GM18519 (cell line): ENCODE measurements at regions not wholly inside any gene's neighbourhood (a gene's known extent, or its start where the extent isn't known, plus 50 kb on each side); places are given as distances from the start of the nearest gene placed in this dataset.

Experiments
- ATAC-seq: cut with Tn5 transposase; IDR thresholded peaks from one replicate; pipeline ENCODE4 v1.9.1; 2021; ENCODE audit warnings: mild to moderate bottlenecking, moderate library complexity; ENCODE audit not compliant: unreplicated experiment, low FRiP score

DNA sequence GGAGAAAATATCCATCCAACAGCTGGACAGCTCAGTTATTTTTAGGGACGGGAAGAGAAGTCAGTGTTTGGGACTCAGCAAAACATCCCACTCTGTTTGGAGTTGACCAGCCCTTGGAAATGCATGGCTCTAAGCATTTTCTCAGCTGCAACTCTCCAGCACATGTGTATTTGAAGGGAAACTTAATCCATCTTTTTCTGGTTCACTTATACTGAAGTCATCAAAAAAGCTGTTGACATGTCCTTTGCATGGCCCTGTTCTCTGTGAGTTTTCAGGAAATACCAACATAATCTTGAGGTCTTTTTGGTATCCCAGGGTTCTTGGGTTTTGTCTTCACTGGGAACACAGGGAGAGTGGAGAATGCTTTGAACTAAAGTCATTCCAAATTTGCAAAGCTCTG lies 91.9 kb upstream of the CELF4 start:
- no peak for ATAC-seq

DNA sequence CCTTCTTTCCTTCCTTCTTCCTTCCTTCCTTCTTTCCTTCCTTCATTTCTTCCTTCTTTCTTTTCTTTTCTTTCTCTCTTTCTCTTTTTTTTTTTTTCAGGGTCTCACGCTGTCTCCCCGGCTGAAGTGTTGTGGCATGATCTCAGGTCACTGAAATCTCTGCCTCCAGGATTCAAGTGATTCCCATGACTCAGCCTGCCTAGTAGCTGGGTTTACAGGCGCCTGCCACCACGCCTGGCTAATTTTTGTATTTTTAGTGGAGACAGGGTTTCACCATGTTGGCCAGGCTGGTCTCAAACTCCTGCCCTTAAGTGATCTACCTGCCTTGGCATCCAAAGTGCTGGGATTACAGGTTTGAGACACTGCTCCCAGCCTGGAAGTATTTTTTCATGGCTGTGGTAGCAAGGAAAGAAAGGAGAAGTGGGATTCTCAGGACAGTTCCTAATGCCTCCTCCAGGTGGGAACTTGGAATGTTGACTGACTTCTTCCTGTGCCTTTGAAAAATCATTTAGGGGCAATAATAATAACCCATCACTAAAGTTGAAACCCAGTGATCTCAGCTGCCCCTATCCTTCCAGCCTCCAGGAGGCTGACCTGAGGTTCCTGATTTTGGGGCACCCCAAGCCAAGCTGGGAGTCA lies 89.3 kb upstream of the CELF4 start:
- ATAC-seq, result no peak

DNA sequence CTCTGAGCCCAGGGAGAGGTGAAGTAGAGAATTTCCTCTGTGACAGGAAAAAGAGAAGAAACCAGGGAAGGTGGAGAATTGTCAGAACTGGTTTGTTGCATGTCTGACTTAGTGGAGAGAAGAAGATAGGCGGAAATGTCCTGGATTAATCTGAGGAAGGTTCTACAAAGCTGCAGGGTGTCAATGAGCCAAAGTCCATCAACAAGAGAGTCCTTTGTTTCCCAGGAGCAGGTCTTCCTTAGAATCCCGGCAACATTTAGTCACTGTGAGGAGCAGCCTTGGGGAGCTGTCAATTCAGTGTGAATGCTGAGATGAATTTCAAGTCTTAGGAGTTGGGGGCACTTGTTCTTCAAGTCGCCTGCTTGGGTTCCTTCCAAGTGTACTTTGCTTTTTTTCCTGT lies 88.4 kb upstream of the CELF4 start:
- ATAC-seq, result no peak

DNA sequence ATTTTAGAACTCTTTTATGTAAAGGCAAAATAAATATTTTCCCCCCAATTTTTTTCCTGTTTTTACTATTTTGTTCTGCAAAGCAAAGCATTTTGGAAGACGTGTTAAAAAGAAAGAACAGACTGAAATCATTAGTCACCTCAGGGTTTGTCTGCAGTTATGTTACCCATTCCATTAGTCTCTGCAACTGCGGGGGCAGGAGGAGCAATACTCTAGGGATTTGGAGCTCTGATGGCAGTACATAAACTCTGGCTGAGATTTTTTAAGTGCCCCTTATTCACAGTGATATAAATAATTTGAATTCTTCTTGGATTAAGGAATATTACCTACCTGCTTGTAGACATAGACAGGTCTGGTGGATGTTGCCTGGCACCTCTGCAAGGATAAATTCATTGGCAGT lies 88.0 kb upstream of the CELF4 start:
- ATAC-seq, result no peak

DNA sequence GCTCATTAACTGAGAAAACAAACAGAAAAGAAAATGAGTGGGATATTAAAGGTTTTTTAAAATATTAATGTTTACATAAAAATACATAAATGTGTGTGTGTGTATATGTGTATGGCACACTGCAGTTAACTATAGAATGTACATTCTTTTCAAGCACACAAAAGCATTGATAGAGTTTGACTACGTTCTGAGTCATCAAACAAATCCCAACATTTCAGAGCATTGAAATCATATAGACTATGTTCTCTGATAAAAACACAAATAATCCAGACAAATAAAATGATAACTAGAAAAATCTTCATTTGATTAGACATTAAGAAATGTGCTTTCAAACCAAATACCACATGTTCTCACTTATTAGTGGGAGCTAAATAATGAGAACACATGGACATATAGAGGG lies 84.3 kb upstream of the CELF4 start:
- ATAC-seq, result no peak

DNA sequence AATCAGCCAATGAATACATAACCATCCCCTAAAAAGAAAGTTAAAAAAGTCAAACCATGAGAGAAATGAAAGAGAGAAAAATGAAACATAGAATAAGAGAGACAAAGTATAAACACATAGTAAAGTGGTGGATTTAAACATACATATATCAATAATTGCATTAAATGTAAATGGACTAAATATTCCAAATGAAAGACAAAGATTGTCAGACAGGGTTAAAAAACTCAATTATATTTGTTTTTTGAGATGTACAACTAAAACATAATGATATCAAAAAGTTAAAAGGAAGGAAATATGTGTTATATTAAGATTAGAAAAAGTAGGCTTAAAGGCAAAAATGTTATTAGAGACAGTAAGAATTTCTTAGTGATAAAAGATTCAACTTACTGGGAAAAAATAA lies 83.8 kb upstream of the CELF4 start:
- no peak for ATAC-seq

DNA sequence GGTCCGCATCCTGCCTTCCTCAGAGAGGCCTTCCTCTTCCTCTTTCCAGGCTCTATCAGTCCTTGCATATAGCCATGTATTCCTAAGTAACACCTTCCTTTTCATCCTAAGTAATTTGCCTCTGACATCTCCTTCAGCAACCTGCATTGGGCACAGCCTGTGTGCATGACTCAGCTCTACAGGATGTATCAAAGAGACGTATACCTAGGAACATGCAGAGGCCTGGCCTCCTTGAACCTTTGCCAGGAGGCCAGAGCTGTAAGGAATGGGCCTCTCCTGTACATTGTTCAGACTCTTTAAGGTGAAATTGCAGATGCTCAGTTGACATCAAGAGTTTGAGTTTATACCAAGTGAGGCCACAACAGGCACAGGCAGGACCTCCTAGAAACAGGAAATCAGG lies 76.0 kb upstream of the CELF4 start:
- no peak for ATAC-seq

DNA sequence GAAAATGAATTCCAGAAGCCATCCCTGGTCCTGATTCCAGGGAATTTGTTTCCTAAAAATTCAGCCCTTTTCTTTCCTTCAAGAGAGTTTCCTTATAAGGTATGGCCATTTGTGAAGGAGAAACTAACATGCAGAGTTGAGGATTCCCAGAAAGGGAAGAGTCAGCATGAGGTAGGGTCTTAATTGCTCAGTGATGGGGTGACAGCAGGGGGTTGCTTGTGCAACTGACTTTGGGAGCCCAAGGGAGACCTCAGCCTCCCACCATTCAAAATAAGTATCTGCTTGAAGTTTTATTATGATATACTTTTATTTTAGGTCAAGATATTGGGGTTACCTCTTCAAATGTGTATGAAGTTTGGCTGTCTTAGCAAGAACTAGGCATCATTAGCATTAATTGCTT lies 74.9 kb upstream of the CELF4 start:
- no peak for ATAC-seq

DNA sequence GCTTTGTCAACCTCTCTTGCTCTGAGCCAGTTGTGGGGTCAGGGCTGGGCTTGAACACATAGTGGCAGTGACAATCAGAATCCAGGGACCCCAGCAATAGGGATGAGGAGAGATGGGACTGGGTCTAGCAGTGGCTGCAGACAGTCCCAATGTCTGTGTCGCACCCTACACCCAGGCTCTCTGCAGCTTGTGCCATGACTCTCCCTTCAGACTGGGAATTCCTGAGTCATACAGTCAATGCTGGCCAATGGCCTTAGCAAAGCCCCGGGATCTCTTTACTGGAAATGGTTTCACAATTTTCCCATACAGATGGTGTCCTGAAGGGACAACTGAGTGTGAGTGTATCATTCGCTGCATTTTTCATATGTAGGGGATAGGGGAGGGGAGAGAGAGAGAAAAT lies 74.2 kb upstream of the CELF4 start:
- no peak for ATAC-seq

DNA sequence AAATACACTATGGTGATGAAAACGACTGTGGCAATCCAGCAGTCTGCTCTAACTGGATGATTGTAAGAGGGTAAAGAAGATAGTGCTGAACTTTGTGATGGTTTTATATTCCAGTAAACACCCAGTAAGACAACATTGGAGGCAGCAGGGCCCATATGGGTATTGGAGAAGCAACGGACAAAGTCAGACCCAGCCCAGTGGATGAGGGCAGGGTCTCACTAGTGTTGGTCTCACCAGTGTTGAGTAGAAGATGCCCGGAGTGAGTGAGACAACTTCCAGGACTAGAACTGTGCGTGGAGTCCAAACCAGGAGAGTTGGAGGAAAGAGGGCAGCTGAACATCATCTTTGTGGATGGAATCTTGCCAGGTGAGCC lies 71.9 kb upstream of the CELF4 start:
- no peak for ATAC-seq

DNA sequence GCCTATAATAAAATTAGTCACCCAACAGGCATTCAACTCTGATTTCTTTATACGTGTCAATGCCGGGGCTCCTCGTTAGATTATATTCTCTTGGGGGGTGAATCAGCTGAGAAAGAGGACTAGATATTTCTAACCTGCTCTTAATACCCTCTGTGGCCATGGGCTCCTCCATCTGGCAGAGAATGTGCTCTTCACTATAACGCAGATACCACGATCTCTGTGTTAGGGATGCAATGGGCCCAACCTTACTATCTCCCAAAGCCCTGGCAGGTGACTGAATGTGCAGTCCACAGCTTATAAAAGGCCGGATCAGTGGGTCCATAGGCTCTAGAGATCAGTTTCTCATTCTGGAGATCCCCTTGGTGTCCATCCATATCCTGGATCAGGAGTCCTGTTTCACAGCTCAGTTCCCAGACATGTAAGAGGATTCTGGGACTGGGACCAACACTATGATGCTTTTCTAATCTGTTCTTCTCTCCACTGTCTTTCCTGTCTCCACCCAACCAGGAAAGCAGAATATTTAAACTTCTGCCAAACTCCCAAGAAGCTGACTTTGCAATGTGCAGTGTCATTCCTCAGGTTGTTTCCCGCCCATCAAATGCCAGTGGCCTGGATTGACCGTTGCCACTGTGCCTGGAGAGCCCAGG lies 71.4 kb upstream of the CELF4 start:
- ATAC-seq, result no peak

DNA sequence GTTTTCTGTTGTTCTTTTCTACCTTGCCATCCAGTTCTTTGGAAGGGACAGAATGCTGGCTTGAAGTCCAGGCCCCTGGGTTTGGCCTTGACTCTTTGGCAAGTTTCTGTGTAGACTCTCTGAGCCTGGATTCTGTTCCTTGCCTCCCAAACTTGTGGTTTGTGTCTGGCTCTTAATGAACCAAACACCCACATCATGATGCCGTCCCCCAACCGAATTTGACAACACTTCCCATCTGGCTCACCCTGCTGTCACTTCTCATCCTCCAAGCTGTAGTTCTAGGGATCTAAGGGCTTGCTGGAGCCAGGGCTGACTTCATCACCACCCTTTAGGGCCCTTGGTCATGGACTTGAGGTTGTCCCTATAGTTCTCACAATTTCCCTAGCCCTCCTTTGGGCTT lies 68.9 kb upstream of the CELF4 start:
- ATAC-seq, result no peak

DNA sequence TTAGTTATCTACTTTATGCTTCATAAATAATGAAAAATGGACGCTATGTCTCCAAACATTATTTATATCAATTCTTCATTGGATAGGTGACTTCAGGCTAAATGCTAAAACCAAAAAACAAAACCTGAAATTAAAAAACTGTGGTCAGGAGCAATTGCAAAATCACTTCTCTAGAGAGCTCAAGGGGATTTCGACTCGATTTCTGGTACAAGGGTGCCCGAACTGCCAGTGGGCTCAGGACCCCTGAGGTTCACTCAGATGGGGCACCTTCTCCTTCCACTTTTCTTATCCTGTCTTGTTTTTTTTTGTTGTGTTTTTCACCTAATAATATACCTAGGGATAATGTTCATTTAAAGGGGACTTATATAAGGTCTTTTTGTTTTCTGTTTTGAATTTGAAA lies 65.8 kb upstream of the CELF4 start:
- no peak for ATAC-seq

DNA sequence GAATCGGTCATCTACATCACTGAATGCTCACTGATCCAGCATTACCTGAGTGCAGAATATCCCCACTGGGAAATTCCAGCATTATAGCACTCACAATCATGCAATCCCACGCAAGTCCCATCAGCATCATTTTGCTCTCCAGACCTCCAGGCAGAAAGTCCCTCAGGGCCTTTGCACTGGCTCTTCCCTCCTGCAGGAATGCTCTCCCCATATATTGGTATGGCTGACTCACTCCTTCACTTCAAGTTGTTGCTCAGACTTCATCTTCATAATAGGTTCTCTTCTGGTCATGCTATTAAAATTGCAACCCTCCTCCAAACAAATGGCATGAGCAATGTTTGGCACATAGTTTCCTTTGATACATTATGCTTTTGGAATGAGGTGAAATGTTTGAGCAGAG lies 64.7 kb upstream of the CELF4 start:
- ATAC-seq, result no peak

DNA sequence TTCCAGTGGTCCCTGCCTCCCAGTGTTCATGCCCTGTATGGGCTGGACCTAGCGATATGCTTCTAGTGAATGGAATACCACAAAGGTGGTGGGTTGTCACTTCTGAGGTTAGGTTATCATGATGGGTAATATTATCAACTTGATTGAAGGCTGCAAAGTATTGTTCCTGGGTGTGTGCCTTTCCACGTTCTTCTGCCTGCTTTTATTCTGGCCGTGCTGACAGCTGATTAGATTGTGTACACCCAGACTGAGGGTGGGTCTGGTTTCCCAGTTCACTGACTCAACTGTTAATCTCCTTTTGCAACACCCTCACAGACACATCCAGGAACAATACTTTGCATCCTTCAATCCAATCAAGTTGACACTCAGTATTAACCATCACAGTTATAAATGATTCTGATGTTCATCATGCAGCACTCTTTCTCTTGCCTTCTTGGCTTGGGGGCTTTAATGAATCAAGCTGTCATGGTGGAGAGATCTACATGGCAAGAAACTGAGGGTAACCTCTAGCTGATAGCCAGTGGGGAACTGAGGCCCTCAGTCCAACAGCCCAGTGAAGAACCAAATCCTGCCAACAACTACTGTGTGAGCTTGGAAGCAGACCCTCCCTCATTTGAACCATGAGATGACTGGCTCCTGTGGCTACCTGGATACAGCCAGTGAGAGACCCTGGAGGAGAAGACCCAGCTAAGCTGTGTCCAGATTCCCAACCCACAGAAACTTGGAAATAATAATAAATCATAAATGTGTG lies 63.0 kb upstream of the CELF4 start:
- no peak for ATAC-seq

DNA sequence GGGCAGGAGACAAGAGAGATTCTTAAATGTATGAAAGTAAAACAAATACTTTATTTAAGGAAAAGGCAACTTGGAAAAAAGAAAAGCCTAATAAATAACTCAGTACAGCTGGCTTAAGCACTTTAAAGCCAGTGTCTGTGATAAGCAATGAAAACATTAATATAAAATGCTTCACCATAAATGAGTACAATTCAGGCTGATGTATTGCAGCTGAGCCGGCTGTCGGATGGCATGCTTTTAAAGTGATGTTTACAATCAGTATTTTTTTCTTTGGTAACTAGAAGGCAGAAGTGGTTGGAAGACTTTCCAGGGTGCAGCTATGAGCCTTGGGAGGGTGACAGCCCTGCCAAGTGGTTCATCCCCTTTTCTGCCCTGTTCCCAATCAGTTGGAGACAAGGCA lies 58.7 kb upstream of the CELF4 start:
- ATAC-seq, result no peak

DNA sequence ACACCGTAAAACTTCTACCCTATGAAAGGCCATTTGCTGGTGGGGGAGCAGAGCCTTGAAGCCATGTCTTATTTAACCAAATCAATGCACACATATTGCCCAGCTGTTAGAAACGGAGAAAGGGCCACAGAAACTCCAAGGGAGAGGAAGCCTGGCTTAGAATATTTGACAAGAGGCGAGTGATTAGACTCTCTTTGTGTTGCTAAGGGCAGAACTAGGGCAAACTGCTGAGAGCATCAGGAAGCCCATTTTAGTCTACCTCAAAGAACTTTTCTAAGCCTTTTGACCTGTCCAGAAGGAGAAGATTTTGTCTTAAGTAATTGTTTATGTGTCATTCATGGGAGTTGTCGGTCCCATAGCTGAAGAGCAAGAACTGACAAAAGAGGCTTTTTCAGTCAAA lies 54.4 kb upstream of the CELF4 start:
- no peak for ATAC-seq

DNA sequence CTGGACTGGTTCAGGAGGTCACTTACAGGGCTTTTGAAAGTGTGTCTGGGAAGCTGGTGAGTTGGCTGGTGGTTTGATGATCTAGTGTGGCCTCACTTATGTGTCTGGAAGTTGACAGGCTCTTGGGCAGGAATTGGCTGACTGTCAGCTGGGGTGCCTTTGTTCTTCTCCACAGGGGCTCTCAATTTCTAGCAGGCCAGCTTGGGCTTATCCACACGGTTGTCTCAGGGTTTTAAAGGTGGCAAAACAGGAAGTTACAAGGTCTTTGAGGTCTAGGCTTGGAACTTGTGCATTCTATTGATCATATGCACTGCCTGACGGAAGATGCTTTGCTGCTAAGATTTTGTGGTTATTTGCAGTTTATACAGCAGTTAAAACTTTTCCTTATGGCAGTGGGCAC lies 52.0 kb upstream of the CELF4 start:
- ATAC-seq, result no peak
